Neuronal stem cell (in vitro differentiated cells): ENCODE measurements at regions not wholly inside any gene's neighbourhood (a gene's known extent, or its start where the extent isn't known, plus 50 kb on each side); places are given as distances from the start of the nearest gene placed in this dataset.

Experiments
- DNase-seq: peaks from one replicate; pipeline ENCODE4 v3.0.0-alpha.2; 2013; ENCODE audit warnings: low spot score
- H2AFZ ChIP-seq: one replicate; pipeline ENCODE4 v1.6.1; 2013; ENCODE audit warnings: mild to moderate bottlenecking, low read length, inconsistent platforms
- H2AK5ac ChIP-seq: 2 replicates; pipeline ENCODE4 v1.6.1; 2013; ENCODE audit warnings: low read depth, mild to moderate bottlenecking, inconsistent platforms, low read length, moderate library complexity, mixed read lengths
- H2BK120ac ChIP-seq: 2 replicates; pipeline ENCODE4 v1.6.1; 2013; ENCODE audit warnings: low read depth, mild to moderate bottlenecking, inconsistent platforms, low read length, moderate library complexity, mixed read lengths
- H2BK12ac ChIP-seq: one replicate; pipeline ENCODE4 v1.6.1; 2013; ENCODE audit warnings: low read length, inconsistent platforms
- H2BK15ac ChIP-seq: 2 replicates; pipeline ENCODE4 v1.6.1; 2013; ENCODE audit warnings: mild to moderate bottlenecking, low read length, inconsistent platforms, mixed read lengths
- H2BK5ac ChIP-seq: one replicate; pipeline ENCODE4 v1.6.1; 2013; ENCODE audit warnings: inconsistent platforms, mild to moderate bottlenecking, low read length, moderate library complexity
- H3K14ac ChIP-seq: one replicate; pipeline ENCODE4 v1.6.1; 2013; ENCODE audit warnings: low read length, inconsistent platforms
- H3K18ac ChIP-seq: 2 replicates; pipeline ENCODE4 v1.6.1; 2013; ENCODE audit warnings: low read length, inconsistent platforms
- H3K23ac ChIP-seq: 2 replicates; pipeline ENCODE4 v1.6.1; 2013; ENCODE audit warnings: low read depth, mild to moderate bottlenecking, mixed read lengths, low read length, inconsistent platforms; ENCODE audit not compliant: poor library complexity
- H3K27ac ChIP-seq: replicated peaks from 3 replicates; pipeline ENCODE4 v1.5.1; 2013; ENCODE audit warnings: low read length, inconsistent platforms
- H3K27me3 ChIP-seq, 3 experiments: 2 replicates each; pipeline ENCODE4 v1.6.1; 2013; ENCODE audit warnings: low read length in 3 of 3, mild to moderate bottlenecking in 2 of 3, inconsistent platforms in 1 of 3, low read depth in 1 of 3, mixed read lengths in 1 of 3, moderate library complexity in 1 of 3; ENCODE audit not compliant: control insufficient read depth in 3 of 3, insufficient read depth in 3 of 3
- H3K36me3 ChIP-seq, 2 donors: replicated peaks in 1 of 2; 2 replicates each; pipeline ENCODE4 v1.6.1; 2013; ENCODE audit warnings: low read length in 2 of 2; ENCODE audit not compliant: control insufficient read depth in 2 of 2, insufficient read depth in 2 of 2
- H3K4ac ChIP-seq: 2 replicates; pipeline ENCODE4 v1.6.1; 2013; ENCODE audit warnings: inconsistent platforms, mild to moderate bottlenecking, low read length, moderate library complexity
- H3K4me1 ChIP-seq, 2 donors: 1 replicate in 1 of 2; 2 replicates in 1 of 2; pipeline ENCODE4 v1.6.1; 2013; ENCODE audit warnings: low read length in 2 of 2, low read depth in 1 of 2; ENCODE audit not compliant: control insufficient read depth in 2 of 2, insufficient read depth in 1 of 2
- H3K4me2 ChIP-seq: one replicate; pipeline ENCODE4 v1.6.1; 2013; ENCODE audit warnings: mild to moderate bottlenecking, low read length, inconsistent platforms; ENCODE audit not compliant: insufficient read depth, poor library complexity, severe bottlenecking
- H3K4me3 ChIP-seq, 2 donors: 2 replicates each; pipeline ENCODE4 v1.5.1; 2013; ENCODE audit warnings: low read length in 2 of 2, mild to moderate bottlenecking in 2 of 2, inconsistent platforms in 1 of 2, moderate library complexity in 1 of 2
- H3K79me1 ChIP-seq: one replicate; pipeline ENCODE4 v1.6.1; 2013; ENCODE audit warnings: low read depth, mild to moderate bottlenecking, inconsistent platforms, low read length, moderate library complexity
- H3K9ac ChIP-seq: one replicate; pipeline ENCODE4 v1.6.1; 2013; ENCODE audit warnings: mild to moderate bottlenecking, low read depth, low read length, inconsistent platforms; ENCODE audit not compliant: poor library complexity
- H3K9me3 ChIP-seq, 2 donors: replicated peaks in 1 of 2; 2 replicates each; pipeline versions ENCODE3 to v1.6.1; 2013; ENCODE audit warnings: low read length in 2 of 2, mild to moderate bottlenecking in 2 of 2, inconsistent platforms in 1 of 2, low read depth in 1 of 2, mixed read lengths in 1 of 2, moderate library complexity in 1 of 2; ENCODE audit not compliant: control insufficient read depth in 2 of 2, insufficient read depth in 1 of 2
- H4K8ac ChIP-seq: one replicate; pipeline ENCODE4 v1.6.1; 2013; ENCODE audit warnings: low read depth, mild to moderate bottlenecking, inconsistent platforms, low read length, moderate library complexity
- H4K91ac ChIP-seq: one replicate; pipeline ENCODE4 v1.6.1; 2013; ENCODE audit warnings: low read length, low read depth, mild to moderate bottlenecking, inconsistent platforms; ENCODE audit not compliant: poor library complexity
- WGBS, 2 donors: extraction: QIAGEN DNeasy Blood & Tissue Kit; methylation state at CpG; one replicate each; pipeline ENCODE4 v1.1.7; 2013; ENCODE audit warnings: missing lambda C conversion rate in 2 of 2, mixed read lengths in 1 of 2; ENCODE audit not compliant: insufficient read length in 2 of 2, insufficient replicate concordance in 1 of 2; ENCODE audit errors: extremely low coverage in 2 of 2; 5-methylcytosine and 5-hydroxymethylcytosine counted together

- no peak overlapping the region for H3K27ac ChIP-seq
- no peak overlapping the region for H2BK120ac ChIP-seq
- no peak overlapping the region for H4K91ac ChIP-seq
- no peaks in the 10 kb centered on the region for H3K36me3 ChIP-seq
- no peak overlapping the region for H3K18ac ChIP-seq
- no peak overlapping the region for H3K9ac ChIP-seq
- no peaks in the 10 kb centered on the region for H3K4me1 ChIP-seq
- no peak overlapping the region for H3K4me3 ChIP-seq
- H2BK5ac ChIP-seq: no peak overlapping the region
- no peak overlapping the region for H3K14ac ChIP-seq
- no peaks in the 10 kb centered on the region for H3K79me1 ChIP-seq
- H3K23ac ChIP-seq: no peak overlapping the region
- H3K9me3 ChIP-seq: peaks cover 0 to 1% of the 10 kb centered on the region in 2 donors
- DNase-seq: no peak
- no peak overlapping the region for H3K4ac ChIP-seq
- H2AK5ac ChIP-seq: no peak overlapping the region
- H3K4me2 ChIP-seq: no peak overlapping the region
- no peak overlapping the region for H2BK15ac ChIP-seq
- no peak overlapping the region for H2AFZ ChIP-seq
- H2BK12ac ChIP-seq: no peak overlapping the region
- no peaks in the 10 kb centered on the region for H3K27me3 ChIP-seq
- H4K8ac ChIP-seq: no peak overlapping the region
These were observed 138.0 kb downstream of the GJA1 start for GRCh38 chr6:121573481-121573880.

GRCh38 chr6:121578216-121578615 is 142.8 kb downstream of the GJA1 start:
- DNase-seq: no peak
- Histone ChIP-seq H2BK15ac (no peak overlapping the region), H3K27me3 (no peaks in the 10 kb centered on the region), H4K8ac (no peak overlapping the region), H3K9ac (no peak overlapping the region), H3K9me3 (no peaks in the 10 kb centered on the region), H3K4me1 (no peaks in the 10 kb centered on the region), H2BK12ac (no peak overlapping the region), H3K4me3 (no peak overlapping the region), H4K91ac (no peak overlapping the region), H3K4me2 (no peak overlapping the region), H2AK5ac (no peak overlapping the region), H2BK5ac (no peak overlapping the region), H2BK120ac (no peak overlapping the region), H2AFZ (no peak overlapping the region), H3K18ac (no peak overlapping the region), H3K4ac (no peak overlapping the region), H3K23ac (no peak overlapping the region), H3K14ac (no peak overlapping the region), H3K36me3 (no peaks in the 10 kb centered on the region), H3K27ac (no peak overlapping the region), H3K79me1 (no peaks in the 10 kb centered on the region)

GRCh38 chr6:121579478-121579877 is 144.0 kb downstream of the GJA1 start:
- H2BK15ac ChIP-seq: no peak overlapping the region
- H2AK5ac ChIP-seq: no peak overlapping the region

GRCh38 chr6:121581327-121581726 is 145.9 kb downstream of the GJA1 start:
- H3K18ac ChIP-seq: no peak overlapping the region
- no peak overlapping the region for H3K4me2 ChIP-seq
- no peak for DNase-seq
- WGBS, 2 donors: no CpG with 5 or more reads among the region's 2 CpGs
- H3K27ac ChIP-seq: no peak overlapping the region
- H2BK5ac ChIP-seq: no peak overlapping the region
- no peak overlapping the region for H3K4ac ChIP-seq
- H3K27me3 ChIP-seq: no peaks in the 10 kb centered on the region
- H2AFZ ChIP-seq: no peak overlapping the region
- no peaks in the 10 kb centered on the region for H3K36me3 ChIP-seq
- no peak overlapping the region for H3K9ac ChIP-seq
- no peak overlapping the region for H2BK120ac ChIP-seq
- H3K14ac ChIP-seq: no peak overlapping the region
- H3K23ac ChIP-seq: no peak overlapping the region
- H3K4me1 ChIP-seq: no peaks in the 10 kb centered on the region
- no peak overlapping the region for H3K4me3 ChIP-seq
- no peak overlapping the region for H4K8ac ChIP-seq
- no peak overlapping the region for H4K91ac ChIP-seq
- no peaks in the 10 kb centered on the region for H3K79me1 ChIP-seq
- no peak overlapping the region for H2AK5ac ChIP-seq
- no peak overlapping the region for H2BK12ac ChIP-seq
- no peaks in the 10 kb centered on the region for H3K9me3 ChIP-seq
- H2BK15ac ChIP-seq: no peak overlapping the region

More at GRCh38 chr6:121579478-121579877, 144.0 kb downstream of the GJA1 start:
- Histone ChIP-seq H3K4me1 (no peaks in the 10 kb centered on the region), H3K18ac (no peak overlapping the region), H3K4me3 (no peak overlapping the region), H3K23ac (no peak overlapping the region), H3K79me1 (no peaks in the 10 kb centered on the region), H3K9ac (no peak overlapping the region), H3K4me2 (no peak overlapping the region), H3K4ac (no peak overlapping the region), H3K14ac (no peak overlapping the region), H4K91ac (no peak overlapping the region), H4K8ac (no peak overlapping the region), H2BK12ac (no peak overlapping the region), H3K27ac (no peak overlapping the region), H3K36me3 (no peaks in the 10 kb centered on the region), H3K27me3 (no peaks in the 10 kb centered on the region), H2BK5ac (no peak overlapping the region), H2AFZ (no peak overlapping the region), H2BK120ac (no peak overlapping the region), H3K9me3 (no peaks in the 10 kb centered on the region)
- DNase-seq: no peak
- no CpG with 5 or more reads among the region's 1 CpG for WGBS, 2 donors
